Neural cell (in vitro differentiated cells): ENCODE measurements at regions not wholly inside any gene's neighbourhood (a gene's known extent, or its start where the extent isn't known, plus 50 kb on each side); places are given as distances from the start of the nearest gene placed in this dataset.

Experiments used
- CTCF ChIP-seq: fragments of 450-650 bp; IDR thresholded peaks from 2 replicates; pipeline ENCODE4 v1.5.1; 2014; ENCODE audit warnings: antibody characterized with exemption, mild to moderate bottlenecking, moderate library complexity; ENCODE audit not compliant: poor library complexity, severe bottlenecking
- EP300 ChIP-seq: fragments of 450-650 bp; conservative IDR thresholded peaks from 2 replicates; pipeline ENCODE4 v1.6.1; 2014; ENCODE audit warnings: antibody characterized with exemption, mild to moderate bottlenecking, moderate library complexity; ENCODE audit not compliant: poor library complexity, severe bottlenecking
- EZH2 ChIP-seq: fragments of 200-600, 300-800 bp; shearing (Covaris generic), sonication (generic); IDR thresholded peaks from 2 replicates; pipeline ENCODE4 v1.6.1; 2014; ENCODE audit warnings: antibody characterized with exemption, low read length, borderline replicate concordance, mild to moderate bottlenecking; ENCODE audit not compliant: insufficient read depth, poor library complexity, severe bottlenecking
- POLR2AphosphoS5 ChIP-seq: IDR thresholded peaks from 2 replicates; pipeline ENCODE4 v1.6.1; 2012
- SMC3 ChIP-seq: fragments of 450-650 bp; conservative IDR thresholded peaks from 2 replicates; pipeline ENCODE4 v1.6.1; 2014; ENCODE audit warnings: antibody characterized with exemption, mild to moderate bottlenecking, moderate library complexity; ENCODE audit not compliant: poor library complexity
- TAF1 ChIP-seq: IDR thresholded peaks from 2 replicates; pipeline ENCODE4 v1.6.1; 2012; ENCODE audit warnings: low read depth

- TF ChIP-seq CTCF (no peak), EP300 (no peak), SMC3 (no peak), POLR2AphosphoS5 (no peak), TAF1 (no peak), EZH2 (no peak)
Observed at GRCh38 chr16:55133654-55134053, 190.3 kb upstream of the IRX6 start.
